VCaP (cell line): ENCODE measurements at regions not wholly inside any gene's neighbourhood (a gene's known extent, or its start where the extent isn't known, plus 50 kb on each side); places are given as distances from the start of the nearest gene placed in this dataset.

Source experiments
- H3K27ac ChIP-seq: fragments of 450-650 bp; 2 replicates; pipeline ENCODE4 v1.5.1; 2017
- TF ChIP-seq, protein P1 (sequence below): fragments of 450-650 bp; conservative IDR thresholded peaks from 2 replicates; pipeline ENCODE4 v1.5.1; 2017; ENCODE audit warnings: mild to moderate bottlenecking, moderate library complexity

DNA sequence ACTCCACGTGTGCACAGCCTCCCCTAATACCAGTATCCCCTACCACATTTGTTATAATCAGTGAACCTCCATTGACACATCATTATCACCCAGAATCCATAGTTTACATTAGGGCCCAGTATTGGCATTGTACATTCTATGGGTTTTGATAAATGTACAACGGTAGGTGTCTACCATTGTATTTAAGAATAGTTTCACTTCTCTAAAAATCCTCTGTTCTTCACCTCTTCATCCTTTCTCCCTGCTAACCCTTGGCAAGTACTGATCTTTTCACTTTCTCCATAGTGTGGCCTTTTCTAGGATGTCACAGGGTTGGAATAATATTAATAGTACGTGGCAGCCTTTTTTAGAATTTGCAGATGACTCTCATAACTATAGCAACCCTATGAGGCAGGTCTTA is 353.8 kb downstream of the DDX10 start:
- TF ChIP-seq, protein P1, sequence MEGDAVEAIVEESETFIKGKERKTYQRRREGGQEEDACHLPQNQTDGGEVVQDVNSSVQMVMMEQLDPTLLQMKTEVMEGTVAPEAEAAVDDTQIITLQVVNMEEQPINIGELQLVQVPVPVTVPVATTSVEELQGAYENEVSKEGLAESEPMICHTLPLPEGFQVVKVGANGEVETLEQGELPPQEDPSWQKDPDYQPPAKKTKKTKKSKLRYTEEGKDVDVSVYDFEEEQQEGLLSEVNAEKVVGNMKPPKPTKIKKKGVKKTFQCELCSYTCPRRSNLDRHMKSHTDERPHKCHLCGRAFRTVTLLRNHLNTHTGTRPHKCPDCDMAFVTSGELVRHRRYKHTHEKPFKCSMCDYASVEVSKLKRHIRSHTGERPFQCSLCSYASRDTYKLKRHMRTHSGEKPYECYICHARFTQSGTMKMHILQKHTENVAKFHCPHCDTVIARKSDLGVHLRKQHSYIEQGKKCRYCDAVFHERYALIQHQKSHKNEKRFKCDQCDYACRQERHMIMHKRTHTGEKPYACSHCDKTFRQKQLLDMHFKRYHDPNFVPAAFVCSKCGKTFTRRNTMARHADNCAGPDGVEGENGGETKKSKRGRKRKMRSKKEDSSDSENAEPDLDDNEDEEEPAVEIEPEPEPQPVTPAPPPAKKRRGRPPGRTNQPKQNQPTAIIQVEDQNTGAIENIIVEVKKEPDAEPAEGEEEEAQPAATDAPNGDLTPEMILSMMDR = no peak

DNA sequence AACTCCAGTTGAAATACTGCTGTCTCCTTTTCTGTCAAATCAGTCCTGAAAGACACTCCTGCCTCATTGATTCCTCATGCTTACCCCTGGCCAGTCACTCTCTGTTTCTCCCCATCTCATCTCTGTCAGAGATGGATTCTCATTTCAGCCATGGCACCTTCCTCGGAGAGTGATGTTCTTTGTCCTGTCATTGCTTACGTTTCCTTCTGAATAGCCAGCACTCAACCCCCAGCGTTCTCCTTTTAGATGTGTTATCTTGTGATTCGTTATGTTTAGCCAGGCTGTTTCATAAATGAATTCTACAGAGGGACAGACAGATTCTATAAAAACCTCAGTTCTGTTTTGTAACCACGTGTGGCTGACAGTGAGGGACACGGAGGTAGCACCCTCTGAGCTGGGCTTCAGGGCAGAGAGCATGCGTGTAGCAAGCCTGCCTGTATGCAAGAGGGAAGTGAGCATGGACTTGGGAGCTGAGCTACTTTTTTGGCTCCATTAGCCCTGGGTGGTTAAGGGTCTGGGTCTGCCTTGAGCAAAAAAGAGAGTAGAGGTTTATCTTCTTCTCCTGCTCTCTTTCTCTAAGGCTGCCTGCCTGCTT is 354.6 kb downstream of the DDX10 start:
- no peak overlapping the region for H3K27ac ChIP-seq
- TF ChIP-seq, protein P1 = no peak

More for the DNA sequence above, 353.8 kb downstream of the DDX10 start:
- H3K27ac ChIP-seq = no peak overlapping the region

DNA sequence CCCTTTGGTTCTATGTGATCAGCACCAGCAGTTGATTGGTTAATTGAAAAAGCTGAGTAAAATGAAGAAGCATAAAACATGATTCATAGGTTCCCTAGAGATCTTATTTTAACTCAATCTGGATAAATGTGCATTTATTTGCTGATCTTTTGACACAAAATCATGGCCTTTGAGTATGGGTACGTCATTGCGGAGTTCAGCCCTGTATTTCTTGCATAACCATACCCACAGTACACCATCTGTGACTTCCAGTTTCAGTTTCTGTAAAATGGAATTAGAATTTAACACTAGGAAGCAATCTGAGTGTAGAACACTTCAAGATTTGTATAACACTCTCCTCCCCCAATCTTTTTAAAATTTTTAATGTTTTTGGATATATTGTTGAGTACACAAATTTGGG is 358.2 kb downstream of the DDX10 start:
- TF ChIP-seq, protein P1 = no peak
- no peak overlapping the region for H3K27ac ChIP-seq

DNA sequence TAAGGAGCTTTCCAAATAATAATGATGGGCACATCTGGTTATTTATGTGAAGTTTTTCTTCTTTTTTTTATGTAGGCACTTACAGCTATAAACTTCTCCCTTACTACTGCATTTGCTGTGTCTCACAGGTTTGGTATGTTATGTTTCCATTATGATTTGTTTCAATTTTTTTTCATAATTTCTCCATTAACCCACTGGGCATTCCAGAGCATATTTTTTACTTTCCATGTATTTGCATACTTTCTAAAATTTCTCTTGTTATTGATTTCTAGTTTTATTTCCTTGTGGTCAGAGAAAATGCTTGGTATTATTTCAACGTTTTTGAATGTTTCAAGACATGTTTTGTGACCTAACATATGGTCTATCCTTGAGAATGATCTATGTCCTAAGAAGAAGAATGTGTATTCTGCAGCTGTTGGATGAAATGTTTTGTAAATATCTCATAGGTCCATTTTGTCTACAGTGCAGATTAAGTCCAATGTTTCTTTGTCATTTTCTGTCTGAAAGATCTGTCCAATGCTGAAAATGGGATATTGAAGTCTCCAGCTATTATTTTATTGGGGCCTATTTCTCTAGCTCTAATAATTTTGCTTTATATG is 362.1 kb downstream of the DDX10 start:
- TF ChIP-seq, protein P1 = no peak
- no peak overlapping the region for H3K27ac ChIP-seq

DNA sequence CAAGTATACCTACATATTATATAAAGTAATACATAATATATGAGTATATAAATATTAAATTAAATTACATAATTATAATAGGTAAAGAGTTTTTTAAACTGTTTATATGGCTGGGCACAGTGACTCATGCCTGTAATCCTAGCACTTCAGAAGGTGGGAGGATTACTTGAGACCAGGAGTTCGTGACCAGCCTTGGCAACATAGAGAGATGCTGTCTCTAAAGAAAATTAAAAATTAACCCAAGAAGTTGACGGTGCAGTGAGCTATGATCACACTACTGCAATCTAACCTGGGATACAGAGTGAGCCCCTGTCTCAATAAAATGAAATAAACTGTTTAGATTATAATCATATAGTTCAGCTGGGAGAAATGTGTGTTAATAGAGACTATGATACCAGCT is 363.0 kb downstream of the DDX10 start:
- TF ChIP-seq, protein P1 = no peak
- H3K27ac ChIP-seq = no peak overlapping the region

DNA sequence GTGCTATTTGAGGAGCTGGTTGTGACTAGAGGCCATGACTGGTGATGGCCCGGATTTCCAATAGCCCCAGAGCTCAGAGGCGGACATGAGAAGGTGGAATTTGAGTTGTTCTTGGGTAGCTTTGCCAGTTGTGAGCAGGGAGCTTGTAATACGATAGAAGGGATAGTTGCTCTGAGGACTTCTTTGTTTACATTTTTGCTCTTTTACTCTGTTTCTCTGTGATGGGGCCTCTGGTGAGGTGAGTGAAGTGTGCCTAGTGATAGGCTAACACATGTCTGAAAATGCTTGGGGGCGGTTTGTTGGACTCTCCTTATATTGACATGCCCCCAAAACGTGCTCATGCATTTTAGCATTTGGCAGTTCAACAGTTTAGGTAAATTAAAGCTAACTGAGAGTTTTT is 365.1 kb downstream of the DDX10 start:
- TF ChIP-seq, protein P1 = no peak
- H3K27ac ChIP-seq = no peak overlapping the region

DNA sequence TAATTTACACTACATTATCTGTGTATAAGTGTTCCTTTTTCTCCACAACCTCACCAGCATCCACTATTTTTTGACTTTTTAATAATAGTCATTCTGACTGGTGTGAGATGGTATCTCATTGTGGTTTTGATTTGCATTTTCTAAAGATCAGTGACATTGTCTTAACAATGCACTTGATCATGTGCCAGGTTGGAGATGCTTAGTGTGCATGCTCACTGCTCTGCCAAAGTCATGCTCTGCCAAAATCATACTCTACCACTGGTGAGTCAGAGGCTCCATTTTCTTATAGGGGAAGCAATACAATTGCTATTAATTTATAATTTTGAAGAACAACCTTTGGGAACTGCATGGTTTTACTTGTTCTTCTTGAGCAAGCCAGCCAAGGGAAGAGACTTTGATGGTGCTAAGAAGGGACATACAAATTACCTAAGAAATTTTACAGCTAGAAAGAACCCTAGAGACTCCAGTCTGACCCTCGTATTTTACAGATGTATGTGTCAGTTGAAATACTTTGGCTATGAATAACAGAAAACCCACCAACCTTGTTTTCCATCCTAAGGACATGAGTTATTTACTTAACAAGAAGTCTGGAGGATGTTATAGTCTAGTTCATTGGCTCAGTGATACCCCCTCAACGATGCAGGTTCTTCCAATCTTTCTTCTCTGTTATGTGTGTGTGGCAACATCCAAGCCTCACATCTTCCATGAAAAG is 368.9 kb downstream of the DDX10 start:
- TF ChIP-seq, protein P1 = no peak
- no peak overlapping the region for H3K27ac ChIP-seq
